ENCODE measurements at regions not wholly inside any gene's neighbourhood (a gene's known extent, or its start where the extent isn't known, plus 50 kb on each side); places are given as distances from the start of the nearest gene placed in this dataset.

GRCh38 chr4:12562021-12562420 is 922.1 kb downstream of the RAB28 start (continued):
- TF ChIP-seq E2F4 (CRISPR knock-in tag; IDR thresholded peaks at IDR 0.05; ENCODE audit: low read depth): no peak
- TF ChIP-seq ETV5 (CRISPR knock-in tag; IDR thresholded peaks at IDR 0.05; ENCODE audit: low read depth): no peak
- TF ChIP-seq RAD51 (IDR thresholded peaks at IDR 0.05; ENCODE audit: borderline replicate concordance, low read depth): no peak
- TF ChIP-seq ZNF695 (CRISPR knock-in tag; IDR thresholded peaks at IDR 0.05): no peak
- TF ChIP-seq ZNF347 (CRISPR knock-in tag; IDR thresholded peaks at IDR 0.05; ENCODE audit: low read depth): no peak
- TF ChIP-seq IRF9 (tag; IDR thresholded peaks at IDR 0.05): no peak
- no peak for TF ChIP-seq HMBOX1 (IDR thresholded peaks at IDR 0.05)
- TF ChIP-seq BRCA1 (IDR thresholded peaks at IDR 0.05): no peak
- no peak for TF ChIP-seq BRCA1 (CRISPR knock-in tag; IDR thresholded peaks at IDR 0.05)
- no peak for TF ChIP-seq MAFF (IDR thresholded peaks at IDR 0.05; ENCODE audit: low read length)
- no peak for TF ChIP-seq ZNF77 (CRISPR knock-in tag; IDR thresholded peaks at IDR 0.05)

Data from K562 (cell line).